ENCODE measurements at regions not wholly inside any gene's neighbourhood (a gene's known extent, or its start where the extent isn't known, plus 50 kb on each side); places are given as distances from the start of the nearest gene placed in this dataset.

- no peaks in the 10 kb centered on the region for H3K36me3 ChIP-seq
- no peaks in the 10 kb centered on the region for H3K9me3 ChIP-seq
- H3K4me1 ChIP-seq, result peaks cover 3 to 12% (median 8%) of the 10 kb centered on the region in 3 donors
- TF ChIP-seq, protein P1, sequence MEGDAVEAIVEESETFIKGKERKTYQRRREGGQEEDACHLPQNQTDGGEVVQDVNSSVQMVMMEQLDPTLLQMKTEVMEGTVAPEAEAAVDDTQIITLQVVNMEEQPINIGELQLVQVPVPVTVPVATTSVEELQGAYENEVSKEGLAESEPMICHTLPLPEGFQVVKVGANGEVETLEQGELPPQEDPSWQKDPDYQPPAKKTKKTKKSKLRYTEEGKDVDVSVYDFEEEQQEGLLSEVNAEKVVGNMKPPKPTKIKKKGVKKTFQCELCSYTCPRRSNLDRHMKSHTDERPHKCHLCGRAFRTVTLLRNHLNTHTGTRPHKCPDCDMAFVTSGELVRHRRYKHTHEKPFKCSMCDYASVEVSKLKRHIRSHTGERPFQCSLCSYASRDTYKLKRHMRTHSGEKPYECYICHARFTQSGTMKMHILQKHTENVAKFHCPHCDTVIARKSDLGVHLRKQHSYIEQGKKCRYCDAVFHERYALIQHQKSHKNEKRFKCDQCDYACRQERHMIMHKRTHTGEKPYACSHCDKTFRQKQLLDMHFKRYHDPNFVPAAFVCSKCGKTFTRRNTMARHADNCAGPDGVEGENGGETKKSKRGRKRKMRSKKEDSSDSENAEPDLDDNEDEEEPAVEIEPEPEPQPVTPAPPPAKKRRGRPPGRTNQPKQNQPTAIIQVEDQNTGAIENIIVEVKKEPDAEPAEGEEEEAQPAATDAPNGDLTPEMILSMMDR (IDR thresholded peaks at IDR 0.05), result no peak
- TF ChIP-seq POLR2A (IDR thresholded peaks at IDR 0.05), result no peak
- no peak for DNase-seq
- H3K27ac ChIP-seq, result no peak overlapping the region
- intact Hi-C loops (cut with DNase I), result loop anchor here (5.0 to 10.0 kb wide), 2 partner anchors 49 kb away; no protein-coding TSS in a partner anchor
- no peak overlapping the region for H3K4me3 ChIP-seq
- 71 to 88% methylated on average over 1 to 5 of the region's 5 CpGs for WGBS, 2 donors
- H3K27me3 ChIP-seq, result peaks cover 0 to 14% (median 0%) of the 10 kb centered on the region in 4 donors
Measured at GRCh38 chr3:184465883-184466412, 86.1 kb downstream of the CHRD start.

- Histone ChIP-seq H3K27ac (no peak overlapping the region), H3K4me1 (peaks cover 3 to 12% (median 8%) of the 10 kb centered on the region in 3 donors), H3K4me3 (no peak overlapping the region), H3K9me3 (no peaks in the 10 kb centered on the region), H3K36me3 (no peaks in the 10 kb centered on the region), H3K27me3 (peaks cover 0 to 15% (median 0%) of the 10 kb centered on the region in 4 donors)
- WGBS, 2 donors, result 31 to 47% methylated on average over 11 of the region's 12 CpGs
- no peak for TF ChIP-seq POLR2A (IDR thresholded peaks at IDR 0.05)
- TF ChIP-seq, protein P1 (IDR thresholded peaks at IDR 0.05), result no peak
- no peak for DNase-seq
- intact Hi-C loops (cut with DNase I), result loop anchor here (5.0 to 10.0 kb wide), 2 partner anchors 48 to 49 kb away; no protein-coding TSS in a partner anchor
Measured at GRCh38 chr3:184466413-184466960, 86.6 kb downstream of the CHRD start.

DNA sequence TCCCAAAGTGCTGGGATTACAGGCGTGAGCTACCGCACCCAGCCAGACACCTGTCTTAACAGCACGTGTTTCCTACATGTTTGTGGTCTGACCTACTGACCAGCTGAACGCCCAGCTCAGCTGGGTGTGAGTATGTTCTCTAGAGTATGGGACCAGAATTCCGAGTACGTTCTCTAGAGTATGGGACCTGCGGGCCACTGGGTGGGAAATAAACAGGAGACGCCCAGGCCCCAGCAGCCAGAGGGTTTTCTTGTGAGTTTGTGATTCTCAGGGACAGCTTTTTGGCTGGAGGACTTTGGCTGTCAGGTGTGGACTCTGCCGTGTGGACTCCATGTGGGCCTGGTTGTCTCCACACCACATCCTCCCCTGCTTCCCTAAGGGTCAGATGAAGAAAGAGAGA, 87.3 kb downstream of the CHRD start:
- WGBS, 2 donors, result 87 to 94% methylated on average over 6 to 7 of the region's 9 CpGs

GRCh38 chr3:184470551-184470950, 90.7 kb downstream of the CHRD start:
- no peak overlapping the region for H3K4me3 ChIP-seq
- H3K36me3 ChIP-seq, result no peaks in the 10 kb centered on the region
- H3K9me3 ChIP-seq, result no peaks in the 10 kb centered on the region
- no peak for DNase-seq
- 61 to 65% methylated on average over 6 of the region's 6 CpGs for WGBS, 2 donors
- H3K27me3 ChIP-seq, result peaks cover 0 to 27% (median 0%) of the 10 kb centered on the region in 4 donors
- intact Hi-C loops (cut with DNase I), result no loop called here
- H3K4me1 ChIP-seq, result peaks cover 3 to 12% (median 8%) of the 10 kb centered on the region in 3 donors
- H3K27ac ChIP-seq, result no peak overlapping the region
- TF ChIP-seq POLR2A (IDR thresholded peaks at IDR 0.05), result no peak
- TF ChIP-seq, protein P1 (IDR thresholded peaks at IDR 0.05), result no peak

More for the DNA sequence above, 87.3 kb downstream of the CHRD start:
- Histone ChIP-seq H3K9me3 (no peaks in the 10 kb centered on the region), H3K4me3 (no peak overlapping the region), H3K4me1 (peaks cover 3 to 12% (median 8%) of the 10 kb centered on the region in 3 donors), H3K27ac (no peak overlapping the region), H3K36me3 (no peaks in the 10 kb centered on the region), H3K27me3 (peaks cover 0 to 15% (median 0%) of the 10 kb centered on the region in 4 donors)
- TF ChIP-seq, protein P1 (IDR thresholded peaks at IDR 0.05), result no peak
- TF ChIP-seq POLR2A (IDR thresholded peaks at IDR 0.05), result no peak
- no peak for DNase-seq
- intact Hi-C loops (cut with DNase I), result loop anchor here (5.0 to 10.0 kb wide), 2 partner anchors 48 to 50 kb away; no protein-coding TSS in a partner anchor

- 56 to 85% methylated on average over 3 of the region's 3 CpGs for WGBS, 2 donors
- Histone ChIP-seq H3K4me1 (peaks cover 3 to 6% (median 4%) of the 10 kb centered on the region in 3 donors), H3K4me3 (no peak overlapping the region), H3K36me3 (no peaks in the 10 kb centered on the region), H3K27ac (no peak overlapping the region), H3K9me3 (no peaks in the 10 kb centered on the region), H3K27me3 (peaks cover 0 to 27% (median 0%) of the 10 kb centered on the region in 4 donors)
- no peak for DNase-seq
- intact Hi-C loops (cut with DNase I), result no loop called here
- no peak for TF ChIP-seq POLR2A (IDR thresholded peaks at IDR 0.05)
- TF ChIP-seq, protein P1 (IDR thresholded peaks at IDR 0.05), result no peak
Measured at GRCh38 chr3:184471439-184471838, 90.1 kb upstream of the EPHB3 start.
